Type B pancreatic cell (in vitro differentiated cells): ENCODE measurements at regions not wholly inside any gene's neighbourhood (a gene's known extent, or its start where the extent isn't known, plus 50 kb on each side); places are given as distances from the start of the nearest gene placed in this dataset.

ENCODE experiments used
- DNase-seq: peaks from one replicate; pipeline ENCODE4 v3.0.0; 2021; ENCODE audit warnings: mixed read lengths; ENCODE audit not compliant: unreplicated experiment; ENCODE audit errors: extremely low spot score
- H3K27ac Mint-ChIP-seq: 2 replicates; pipeline ENCODE4 v1.8.0; 2021; ENCODE audit warnings: mild to moderate bottlenecking, mixed read lengths
- H3K27me3 Mint-ChIP-seq: 2 replicates; pipeline ENCODE4 v1.8.0; 2021; ENCODE audit warnings: mixed read lengths
- H3K36me3 Mint-ChIP-seq: 2 replicates; pipeline ENCODE4 v1.8.0; 2021; ENCODE audit warnings: mixed read lengths
- H3K4me1 Mint-ChIP-seq: one replicate; pipeline ENCODE4 v1.8.0; 2021; ENCODE audit warnings: mixed read lengths; ENCODE audit not compliant: unreplicated experiment
- H3K4me3 Mint-ChIP-seq: 2 replicates; pipeline ENCODE4 v1.8.0; 2021; ENCODE audit warnings: mild to moderate bottlenecking, mixed read lengths
- H3K9me3 Mint-ChIP-seq: 2 replicates; pipeline ENCODE4 v1.8.0; 2021; ENCODE audit warnings: mixed read lengths
- CTCF ChIP-seq: fragments of 200-600 bp; sonication (generic); conservative IDR thresholded peaks from 2 replicates; pipeline ENCODE4 v1.5.0; 2021; ENCODE audit warnings: antibody characterized with exemption, mild to moderate bottlenecking

GRCh38 chr3:115245438-115245837 lies 98.3 kb upstream of the ZBTB20 start:
- no peaks in the 10 kb centered on the region for H3K9me3 Mint-ChIP-seq
- no peak for TF ChIP-seq CTCF
- no peaks in the 10 kb centered on the region for H3K27me3 Mint-ChIP-seq
- H3K4me1 Mint-ChIP-seq: no peaks in the 10 kb centered on the region
- DNase-seq: no peak
- H3K27ac Mint-ChIP-seq: no peak overlapping the region
- no peaks in the 10 kb centered on the region for H3K36me3 Mint-ChIP-seq
- no peak overlapping the region for H3K4me3 Mint-ChIP-seq

GRCh38 chr3:115245899-115246298 lies 98.8 kb upstream of the ZBTB20 start:
- H3K36me3 Mint-ChIP-seq: no peaks in the 10 kb centered on the region
- no peak for TF ChIP-seq CTCF
- H3K4me1 Mint-ChIP-seq: no peaks in the 10 kb centered on the region
- no peak overlapping the region for H3K27ac Mint-ChIP-seq
- no peak for DNase-seq
- H3K9me3 Mint-ChIP-seq: no peaks in the 10 kb centered on the region
- H3K4me3 Mint-ChIP-seq: no peak overlapping the region
- no peaks in the 10 kb centered on the region for H3K27me3 Mint-ChIP-seq

GRCh38 chr3:115246461-115247020 lies 99.5 kb upstream of the ZBTB20 start:
- DNase-seq: no peak
- Mint-ChIP-seq H3K4me3 (no peak overlapping the region), H3K9me3 (no peaks in the 10 kb centered on the region), H3K36me3 (no peaks in the 10 kb centered on the region), H3K4me1 (no peaks in the 10 kb centered on the region), H3K27ac (no peak overlapping the region), H3K27me3 (no peaks in the 10 kb centered on the region)
- TF ChIP-seq CTCF: no peak

GRCh38 chr3:115248274-115248673 lies 101.2 kb upstream of the ZBTB20 start:
- TF ChIP-seq CTCF: no peak
- Mint-ChIP-seq H3K36me3 (no peaks in the 10 kb centered on the region), H3K27me3 (no peaks in the 10 kb centered on the region), H3K4me1 (no peaks in the 10 kb centered on the region), H3K4me3 (no peak overlapping the region), H3K27ac (no peak overlapping the region), H3K9me3 (no peaks in the 10 kb centered on the region)
- DNase-seq: no peak

DNA sequence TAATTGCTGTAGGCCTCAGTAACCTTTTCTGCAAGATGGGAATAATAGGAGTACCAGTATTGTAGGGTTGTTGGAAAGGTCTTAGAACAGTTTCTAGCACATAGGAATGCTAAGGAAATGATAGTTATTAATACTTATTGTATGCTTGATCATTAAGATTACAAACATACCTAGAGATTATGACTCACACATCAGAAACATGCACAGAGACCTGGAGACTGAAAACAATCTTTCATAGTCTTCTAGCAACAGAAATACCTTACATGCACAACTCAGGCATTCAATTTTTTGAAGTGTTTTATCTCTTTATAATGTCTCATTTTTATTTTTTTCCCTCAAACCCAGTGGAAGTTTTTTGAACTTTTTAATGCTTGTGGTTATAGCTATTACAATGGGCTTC lies 104.4 kb upstream of the ZBTB20 start:
- no peak for DNase-seq
- no peak overlapping the region for H3K27ac Mint-ChIP-seq
- H3K36me3 Mint-ChIP-seq: no peaks in the 10 kb centered on the region
- H3K4me1 Mint-ChIP-seq: no peaks in the 10 kb centered on the region
- TF ChIP-seq CTCF: no peak
- H3K9me3 Mint-ChIP-seq: peaks cover 6% of the 10 kb centered on the region
- no peak overlapping the region for H3K4me3 Mint-ChIP-seq
- H3K27me3 Mint-ChIP-seq: no peaks in the 10 kb centered on the region

GRCh38 chr3:115252679-115253078 lies 105.6 kb upstream of the ZBTB20 start:
- H3K4me3 Mint-ChIP-seq: no peak overlapping the region
- H3K36me3 Mint-ChIP-seq: no peaks in the 10 kb centered on the region
- peaks cover 6% of the 10 kb centered on the region for H3K9me3 Mint-ChIP-seq
- no peak overlapping the region for H3K27ac Mint-ChIP-seq
- DNase-seq: no peak
- no peak for TF ChIP-seq CTCF
- H3K4me1 Mint-ChIP-seq: no peaks in the 10 kb centered on the region
- no peaks in the 10 kb centered on the region for H3K27me3 Mint-ChIP-seq
